ENCODE measurements at regions not wholly inside any gene's neighbourhood (a gene's known extent, or its start where the extent isn't known, plus 50 kb on each side); places are given as distances from the start of the nearest gene placed in this dataset.

DNA sequence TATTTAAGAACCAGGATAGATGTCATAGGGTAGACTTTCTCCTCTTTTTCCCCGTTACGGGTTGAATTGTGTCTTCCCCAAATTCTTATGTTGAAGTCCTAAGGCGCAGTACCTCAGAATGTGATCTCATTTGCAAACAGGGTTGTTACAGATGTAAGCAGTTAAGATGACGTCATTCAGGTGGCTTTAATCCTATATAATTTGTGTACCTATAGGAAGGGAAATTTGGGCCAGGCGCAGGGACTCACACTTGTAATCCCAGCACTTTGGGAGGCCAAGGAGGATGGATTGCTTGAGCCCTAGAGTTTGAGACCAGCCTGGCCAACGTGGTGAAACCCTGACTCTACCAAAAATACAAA lies 99.5 kb upstream of the DHX40 start:
- H4K20me1 ChIP-seq (ENCODE audit: insufficient read depth, low read length) = no peaks in the 10 kb centered on the region
- H2AFZ ChIP-seq (ENCODE audit: low read length) = no peak overlapping the region
- H3K36me3 ChIP-seq (replicated peaks; ENCODE audit: insufficient read depth, low read length) = no peaks in the 10 kb centered on the region
- H3K27me3 ChIP-seq (replicated peaks; ENCODE audit: insufficient read depth, low read length) = no peaks in the 10 kb centered on the region
- no peaks in the 10 kb centered on the region for H3F3A ChIP-seq (ENCODE audit: insufficient read depth, low read length)
- no peak overlapping the region for H3K9ac ChIP-seq (ENCODE audit: low read length)
- no peaks in the 10 kb centered on the region for H3K9me3 ChIP-seq (replicated peaks; ENCODE audit: insufficient read depth, low read length)
- no peaks in the 10 kb centered on the region for H3K4me1 ChIP-seq (ENCODE audit: low read length)
- H3K4me2 ChIP-seq (ENCODE audit: low read depth, low read length) = no peak overlapping the region
- no peak for DNase-seq
- H3K79me2 ChIP-seq (ENCODE audit: low read length) = no peaks in the 10 kb centered on the region
- no peak overlapping the region for H3K4me3 ChIP-seq (ENCODE audit: low read length)
- TF ChIP-seq EZH2 (optimal IDR thresholded peaks at IDR 0.05; ENCODE audit: low read depth, low read length) (no peak), EZH2phosphoT487 (IDR thresholded peaks at IDR 0.05; ENCODE audit: low read length) (no peak)
- TF ChIP-seq, protein P1, sequence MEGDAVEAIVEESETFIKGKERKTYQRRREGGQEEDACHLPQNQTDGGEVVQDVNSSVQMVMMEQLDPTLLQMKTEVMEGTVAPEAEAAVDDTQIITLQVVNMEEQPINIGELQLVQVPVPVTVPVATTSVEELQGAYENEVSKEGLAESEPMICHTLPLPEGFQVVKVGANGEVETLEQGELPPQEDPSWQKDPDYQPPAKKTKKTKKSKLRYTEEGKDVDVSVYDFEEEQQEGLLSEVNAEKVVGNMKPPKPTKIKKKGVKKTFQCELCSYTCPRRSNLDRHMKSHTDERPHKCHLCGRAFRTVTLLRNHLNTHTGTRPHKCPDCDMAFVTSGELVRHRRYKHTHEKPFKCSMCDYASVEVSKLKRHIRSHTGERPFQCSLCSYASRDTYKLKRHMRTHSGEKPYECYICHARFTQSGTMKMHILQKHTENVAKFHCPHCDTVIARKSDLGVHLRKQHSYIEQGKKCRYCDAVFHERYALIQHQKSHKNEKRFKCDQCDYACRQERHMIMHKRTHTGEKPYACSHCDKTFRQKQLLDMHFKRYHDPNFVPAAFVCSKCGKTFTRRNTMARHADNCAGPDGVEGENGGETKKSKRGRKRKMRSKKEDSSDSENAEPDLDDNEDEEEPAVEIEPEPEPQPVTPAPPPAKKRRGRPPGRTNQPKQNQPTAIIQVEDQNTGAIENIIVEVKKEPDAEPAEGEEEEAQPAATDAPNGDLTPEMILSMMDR (IDR thresholded peaks at IDR 0.05; ENCODE audit: low read length) = no peak
- H3K9me2 ChIP-seq (replicated peaks; ENCODE audit: insufficient read depth, low read length) = no peaks in the 10 kb centered on the region
- H3K27ac ChIP-seq (ENCODE audit: low read length) = no peak overlapping the region

DNA sequence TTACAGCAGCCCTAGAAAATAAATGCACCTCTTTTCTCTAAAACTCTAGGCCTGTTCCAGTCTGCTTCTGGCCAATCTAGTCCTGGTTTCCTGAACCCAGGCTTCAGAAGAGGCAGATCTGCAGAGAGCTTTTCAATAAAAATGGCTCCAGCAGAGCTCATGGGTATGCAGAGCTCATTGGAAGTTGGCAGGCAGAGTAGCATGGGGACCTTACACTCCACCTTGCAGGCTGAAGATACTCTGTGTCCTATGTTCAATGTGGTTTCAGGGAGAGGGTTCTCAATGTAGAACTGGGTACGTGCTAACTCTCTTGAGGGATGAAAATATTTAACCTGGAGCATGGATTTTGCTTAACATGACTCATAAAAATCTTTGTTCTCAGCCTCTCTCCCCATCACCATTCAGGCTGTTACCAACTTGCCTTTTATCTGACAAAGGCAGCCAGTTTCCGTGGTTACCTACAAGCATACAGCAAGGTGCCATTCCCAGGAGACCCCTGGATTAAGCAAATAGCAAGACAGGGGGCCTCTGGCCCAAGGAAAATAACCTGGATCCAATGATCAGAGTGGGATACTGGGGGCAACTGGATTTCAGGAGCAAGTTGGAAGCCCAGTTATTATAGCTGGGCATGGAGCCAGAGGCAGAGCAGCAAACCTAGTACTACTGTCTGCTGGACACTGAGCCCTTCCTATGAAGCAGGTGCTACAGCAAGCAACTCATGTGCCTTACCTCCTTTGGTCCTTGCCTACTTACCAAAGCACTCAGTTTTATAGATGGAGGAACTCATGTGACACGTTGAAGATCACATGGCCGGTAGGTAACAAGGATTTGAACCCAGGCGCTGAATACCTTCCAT lies 98.2 kb upstream of the DHX40 start:
- Histone ChIP-seq H4K20me1 (ENCODE audit: insufficient read depth, low read length) (no peaks in the 10 kb centered on the region), H3K27me3 (replicated peaks; ENCODE audit: insufficient read depth, low read length) (no peaks in the 10 kb centered on the region), H3K9me2 (replicated peaks; ENCODE audit: insufficient read depth, low read length) (no peaks in the 10 kb centered on the region), H3K9ac (ENCODE audit: low read length) (no peak overlapping the region), H3K36me3 (replicated peaks; ENCODE audit: insufficient read depth, low read length) (no peaks in the 10 kb centered on the region), H3K4me3 (ENCODE audit: low read length) (no peak overlapping the region), H3K9me3 (replicated peaks; ENCODE audit: insufficient read depth, low read length) (no peaks in the 10 kb centered on the region), H3F3A (ENCODE audit: insufficient read depth, low read length) (no peaks in the 10 kb centered on the region), H3K4me2 (ENCODE audit: low read depth, low read length) (no peak overlapping the region), H3K4me1 (ENCODE audit: low read length) (no peaks in the 10 kb centered on the region), H3K27ac (ENCODE audit: low read length) (no peak overlapping the region), H3K79me2 (ENCODE audit: low read length) (no peaks in the 10 kb centered on the region), H2AFZ (ENCODE audit: low read length) (no peak overlapping the region)
- TF ChIP-seq EZH2phosphoT487 (IDR thresholded peaks at IDR 0.05; ENCODE audit: low read length) = no peak
- TF ChIP-seq EZH2 (optimal IDR thresholded peaks at IDR 0.05; ENCODE audit: low read depth, low read length) = no peak
- TF ChIP-seq, protein P1 (IDR thresholded peaks at IDR 0.05; ENCODE audit: low read length) = no peak
- no peak for DNase-seq

DNA sequence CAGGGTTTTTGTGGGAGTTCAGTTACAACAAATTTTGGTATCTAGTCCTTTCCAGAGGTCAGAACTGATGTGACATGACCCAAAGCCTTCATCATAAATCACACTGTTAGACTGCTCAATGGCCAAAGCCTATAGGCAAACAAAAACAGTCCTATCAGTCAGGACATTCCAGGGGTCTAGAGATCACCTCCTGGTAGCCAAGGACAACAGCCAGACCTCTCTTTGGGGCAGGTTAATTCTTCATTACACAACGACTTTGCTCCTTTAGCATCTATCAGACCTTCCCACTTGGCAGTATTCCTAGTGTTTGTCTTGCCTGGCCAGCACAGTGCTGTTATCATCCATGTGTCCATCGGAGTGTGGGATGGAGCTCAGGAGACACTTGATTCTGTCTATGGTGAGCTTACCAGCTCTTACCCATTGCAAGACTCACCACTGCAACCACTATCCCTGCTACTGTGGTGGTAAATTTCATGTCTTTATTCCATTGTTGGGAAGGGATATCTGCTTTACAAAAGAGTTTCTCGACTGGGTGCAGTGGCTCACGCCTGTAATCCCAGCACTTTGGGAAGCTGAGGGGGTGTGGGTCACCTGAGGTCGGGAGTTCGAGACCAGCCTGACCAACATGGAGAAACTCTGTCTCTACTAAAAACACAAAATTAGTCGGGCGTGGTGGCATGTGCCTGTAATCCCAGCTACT lies 95.5 kb upstream of the DHX40 start:
- no peak for TF ChIP-seq EZH2 (optimal IDR thresholded peaks at IDR 0.05; ENCODE audit: low read depth, low read length)
- TF ChIP-seq, protein P1 (IDR thresholded peaks at IDR 0.05; ENCODE audit: low read length) = no peak
- TF ChIP-seq EZH2phosphoT487 (IDR thresholded peaks at IDR 0.05; ENCODE audit: low read length) = no peak
- H3K4me3 ChIP-seq (ENCODE audit: low read length) = no peak overlapping the region
- H3K9me3 ChIP-seq (replicated peaks; ENCODE audit: insufficient read depth, low read length) = no peaks in the 10 kb centered on the region
- no peaks in the 10 kb centered on the region for H3K27me3 ChIP-seq (replicated peaks; ENCODE audit: insufficient read depth, low read length)
- no peaks in the 10 kb centered on the region for H3K9me2 ChIP-seq (replicated peaks; ENCODE audit: insufficient read depth, low read length)
- no peak overlapping the region for H3K27ac ChIP-seq (ENCODE audit: low read length)
- no peaks in the 10 kb centered on the region for H3K79me2 ChIP-seq (ENCODE audit: low read length)
- no peaks in the 10 kb centered on the region for H3K4me1 ChIP-seq (ENCODE audit: low read length)
- H3K9ac ChIP-seq (ENCODE audit: low read length) = no peak overlapping the region
- H3F3A ChIP-seq (ENCODE audit: insufficient read depth, low read length) = no peaks in the 10 kb centered on the region
- DNase-seq = no peak
- no peaks in the 10 kb centered on the region for H4K20me1 ChIP-seq (ENCODE audit: insufficient read depth, low read length)
- H3K4me2 ChIP-seq (ENCODE audit: low read depth, low read length) = no peak overlapping the region
- H2AFZ ChIP-seq (ENCODE audit: low read length) = no peak overlapping the region
- H3K36me3 ChIP-seq (replicated peaks; ENCODE audit: insufficient read depth, low read length) = no peaks in the 10 kb centered on the region

All from MM.1S (cell line).